DMS 273 (cell line): ENCODE measurements at regions not wholly inside any gene's neighbourhood (a gene's known extent, or its start where the extent isn't known, plus 50 kb on each side); places are given as distances from the start of the nearest gene placed in this dataset.

Experiments
- DNase-seq: peaks from one replicate; lab custom pipeline; 2025; ENCODE audit not compliant: unreplicated experiment; lab: John Stamatoyannopoulos, UW

GRCh38 chr22:48744967-48745841, 1082.5 kb downstream of the BRD1 start:
- no peak for DNase-seq

GRCh38 chr22:48744283-48744641, 1083.4 kb downstream of the BRD1 start:
- DNase-seq: no peak

- DNase-seq: no peak
Measured at GRCh38 chr22:48743601-48744282, 1083.9 kb downstream of the BRD1 start.

GRCh38 chr22:48742556-48743343, 1084.9 kb downstream of the BRD1 start:
- DNase-seq: no peak

- no peak for DNase-seq
Measured at GRCh38 chr22:48742191-48742555, 1085.5 kb downstream of the BRD1 start.

GRCh38 chr22:48741540-48741939, 1086.1 kb downstream of the BRD1 start:
- no peak for DNase-seq

GRCh38 chr22:48740731-48741405, 1086.8 kb downstream of the BRD1 start:
- no peak for DNase-seq

GRCh38 chr22:48740086-48740730, 1087.5 kb downstream of the BRD1 start:
- no peak for DNase-seq

GRCh38 chr22:48739348-48740085, 1088.2 kb downstream of the BRD1 start:
- no peak for DNase-seq

- no peak for DNase-seq
Measured at GRCh38 chr22:48738204-48738980, 1089.3 kb downstream of the BRD1 start.

- DNase-seq: no peak
Measured at GRCh38 chr22:48737461-48738203, 1090.0 kb downstream of the BRD1 start.

GRCh38 chr22:48736593-48737460, 1090.8 kb downstream of the BRD1 start:
- DNase-seq: no peak

GRCh38 chr22:48734961-48735360, 1092.7 kb downstream of the BRD1 start:
- DNase-seq: no peak

GRCh38 chr22:48734359-48734758, 1093.3 kb downstream of the BRD1 start:
- DNase-seq: no peak

GRCh38 chr22:48729499-48730171, 1098.0 kb downstream of the BRD1 start:
- DNase-seq: no peak

- no peak for DNase-seq
Measured at GRCh38 chr22:48727454-48728058, 1100.1 kb downstream of the BRD1 start.

- no peak for DNase-seq
Measured at GRCh38 chr22:48724899-48725298, 1102.8 kb downstream of the BRD1 start.
